Small intestine (tissue), 7 donors: ENCODE measurements at regions not wholly inside any gene's neighbourhood (a gene's known extent, or its start where the extent isn't known, plus 50 kb on each side); places are given as distances from the start of the nearest gene placed in this dataset.

ENCODE experiments used
- DNase-seq, 2 donors: peaks; one replicate each; pipeline versions ENCODE4 v3.0.0 to v3.0.0-alpha.2; 2013
- FAIRE-seq: peaks from 2 replicates; lab custom pipeline; 2012; peaks lifted over from hg19 to GRCh38; lab: Jason Lieb, UNC
- H3K27ac ChIP-seq, 3 donors: one replicate each; pipeline ENCODE4 v1.5.1; 2013; ENCODE audit warnings: low read length in 2 of 3, mild to moderate bottlenecking in 2 of 3, control low read depth in 1 of 3, inconsistent platforms in 1 of 3, low read depth in 1 of 3, moderate library complexity in 1 of 3
- H3K27me3 ChIP-seq, 3 donors: one replicate each; pipeline ENCODE4 v1.6.1; 2013; ENCODE audit warnings: low read length in 3 of 3, inconsistent platforms in 1 of 3; ENCODE audit not compliant: control insufficient read depth in 3 of 3, insufficient read depth in 3 of 3
- H3K36me3 ChIP-seq, 3 donors: one replicate each; pipeline ENCODE4 v1.6.1; 2013; ENCODE audit warnings: low read length in 3 of 3, inconsistent platforms in 1 of 3, low read depth in 1 of 3, mild to moderate bottlenecking in 1 of 3, moderate library complexity in 1 of 3; ENCODE audit not compliant: control insufficient read depth in 3 of 3, insufficient read depth in 2 of 3
- H3K4me1 ChIP-seq, 3 donors: one replicate each; pipeline ENCODE4 v1.6.1; 2013; ENCODE audit warnings: low read length in 2 of 3, inconsistent platforms in 1 of 3, low read depth in 1 of 3, mild to moderate bottlenecking in 1 of 3, moderate library complexity in 1 of 3; ENCODE audit not compliant: control insufficient read depth in 3 of 3, insufficient read depth in 2 of 3
- H3K4me3 ChIP-seq, 3 donors: one replicate each; pipeline ENCODE4 v1.5.1; 2013; ENCODE audit warnings: low read length in 3 of 3, control low read depth in 1 of 3, inconsistent platforms in 1 of 3, low read depth in 1 of 3, mild to moderate bottlenecking in 1 of 3, moderate library complexity in 1 of 3
- H3K9me3 ChIP-seq, 2 donors: one replicate each; pipeline ENCODE4 v1.6.1; 2013; ENCODE audit warnings: low read depth in 1 of 2, low read length in 1 of 2; ENCODE audit not compliant: control insufficient read depth in 2 of 2, insufficient read depth in 1 of 2
- WGBS, 3 donors: extraction: QIAGEN DNeasy Blood & Tissue Kit; methylation state at CpG; one replicate each; pipeline ENCODE4 v1.1.7; 2013; 5-methylcytosine and 5-hydroxymethylcytosine counted together
- donor health status: healthy with polysubstance abuse.
- donor health status: control.
- donor health status: control.
- donor health status: Bipolar disorder and iron deficiency.
- donor health status: healthy.

DNA sequence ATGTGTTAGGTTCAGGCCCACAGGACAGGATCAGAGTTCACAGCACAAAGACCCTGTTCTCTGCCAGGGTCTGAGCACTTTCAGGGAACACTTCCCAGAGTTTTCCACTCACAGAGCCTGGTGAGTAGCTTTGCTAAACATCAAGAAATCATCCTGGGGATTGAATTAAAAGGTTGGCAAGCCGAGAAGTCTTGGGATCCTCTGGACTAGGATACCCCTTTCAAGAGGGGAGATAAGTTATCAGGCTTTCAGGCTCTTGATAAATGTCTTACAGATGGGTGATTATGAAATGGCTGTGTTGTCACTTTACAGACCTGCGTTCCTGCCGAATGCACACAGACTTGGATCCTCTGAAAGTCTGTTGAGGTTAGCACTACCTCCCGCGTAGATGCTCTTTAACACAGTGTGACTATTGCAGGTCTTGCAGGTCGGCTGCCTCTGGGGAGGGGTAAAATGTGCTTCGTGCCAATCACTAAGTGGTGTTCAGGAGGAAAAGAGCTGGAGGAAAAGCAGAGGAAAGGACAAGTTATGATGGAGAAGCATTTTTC lies 473.5 kb upstream of the AKR1E2 start:
- Histone ChIP-seq H3K4me3 (no peak overlapping the region), H3K27ac (peak overlapping the region in 1 of 3 donors; percentile 36), H3K27me3 (no peaks in the 10 kb centered on the region), H3K36me3 (no peaks in the 10 kb centered on the region), H3K9me3 (no peaks in the 10 kb centered on the region), H3K4me1 (no peaks in the 10 kb centered on the region)
- FAIRE-seq (no peak), DNase-seq (no peak)
- WGBS, 3 donors = 43 to 54% (median 45%) methylated on average over 7 of the region's 7 CpGs

DNA sequence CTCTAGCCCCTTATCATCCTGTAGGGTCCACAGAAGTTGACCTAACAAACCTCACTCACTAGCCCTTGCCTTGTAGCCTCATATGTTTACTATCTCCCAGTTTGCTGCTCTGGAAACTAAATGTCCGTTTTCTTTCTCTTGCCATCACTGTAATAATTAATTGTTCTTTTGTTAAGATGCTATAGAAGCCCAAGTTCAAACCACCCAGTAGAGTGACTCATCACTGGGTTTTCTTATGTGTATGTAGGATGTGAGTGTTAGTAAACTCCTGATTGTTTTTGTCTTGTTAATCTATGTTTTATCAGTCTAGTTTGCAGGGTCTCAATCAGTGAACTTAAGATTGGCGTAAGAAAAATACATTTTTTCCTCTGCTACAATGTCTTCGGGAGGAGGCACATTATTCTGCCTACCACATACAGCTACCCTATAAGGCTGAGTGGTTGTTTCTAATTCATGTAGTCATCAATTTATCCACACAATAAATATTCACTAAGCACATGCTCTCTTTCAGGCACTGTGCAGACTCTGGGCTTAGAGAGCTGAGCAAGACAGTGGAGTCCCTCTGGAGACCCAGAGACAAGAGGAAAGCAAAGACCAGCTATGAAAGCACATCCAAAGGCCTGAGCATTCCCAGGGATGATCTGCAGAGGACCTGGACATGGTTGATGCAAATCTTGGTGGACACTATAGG lies 474.1 kb upstream of the AKR1E2 start:
- Histone ChIP-seq H3K27me3 (no peaks in the 10 kb centered on the region), H3K27ac (peak overlapping the region in 1 of 3 donors; percentile 36), H3K4me1 (no peaks in the 10 kb centered on the region), H3K4me3 (no peak overlapping the region), H3K36me3 (no peaks in the 10 kb centered on the region), H3K9me3 (no peaks in the 10 kb centered on the region)
- WGBS, 3 donors = 77 to 78% (median 77%) methylated on average over 3 of the region's 3 CpGs
- DNase-seq (no peak), FAIRE-seq (no peak)

DNA sequence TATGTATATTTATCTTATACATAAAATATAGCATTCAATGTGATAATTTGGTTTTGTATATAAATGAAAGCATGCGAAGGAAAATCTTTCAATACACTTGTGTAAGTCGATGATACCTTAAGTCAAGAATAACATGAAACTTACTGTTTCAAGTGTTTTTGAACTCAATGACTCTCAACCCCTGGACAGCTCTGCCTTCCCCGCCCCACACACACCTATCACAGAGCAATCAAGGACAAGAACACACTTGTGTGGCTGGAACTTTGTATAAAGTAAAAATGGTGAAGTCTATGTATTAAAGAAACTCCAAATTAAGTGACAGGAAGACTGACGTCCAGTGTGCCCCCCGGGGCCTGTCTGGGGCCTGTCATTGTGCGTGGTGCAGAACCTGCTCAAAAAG lies 478.6 kb upstream of the AKR1E2 start:
- no peak overlapping the region for H3K27ac ChIP-seq
- no peaks in the 10 kb centered on the region for H3K4me1 ChIP-seq
- no peaks in the 10 kb centered on the region for H3K9me3 ChIP-seq
- H3K27me3 ChIP-seq = no peaks in the 10 kb centered on the region
- FAIRE-seq (no peak), DNase-seq (no peak)
- H3K36me3 ChIP-seq = no peaks in the 10 kb centered on the region
- H3K4me3 ChIP-seq = no peak overlapping the region
- 85 to 91% (median 85%) methylated on average over 6 of the region's 6 CpGs for WGBS, 3 donors

DNA sequence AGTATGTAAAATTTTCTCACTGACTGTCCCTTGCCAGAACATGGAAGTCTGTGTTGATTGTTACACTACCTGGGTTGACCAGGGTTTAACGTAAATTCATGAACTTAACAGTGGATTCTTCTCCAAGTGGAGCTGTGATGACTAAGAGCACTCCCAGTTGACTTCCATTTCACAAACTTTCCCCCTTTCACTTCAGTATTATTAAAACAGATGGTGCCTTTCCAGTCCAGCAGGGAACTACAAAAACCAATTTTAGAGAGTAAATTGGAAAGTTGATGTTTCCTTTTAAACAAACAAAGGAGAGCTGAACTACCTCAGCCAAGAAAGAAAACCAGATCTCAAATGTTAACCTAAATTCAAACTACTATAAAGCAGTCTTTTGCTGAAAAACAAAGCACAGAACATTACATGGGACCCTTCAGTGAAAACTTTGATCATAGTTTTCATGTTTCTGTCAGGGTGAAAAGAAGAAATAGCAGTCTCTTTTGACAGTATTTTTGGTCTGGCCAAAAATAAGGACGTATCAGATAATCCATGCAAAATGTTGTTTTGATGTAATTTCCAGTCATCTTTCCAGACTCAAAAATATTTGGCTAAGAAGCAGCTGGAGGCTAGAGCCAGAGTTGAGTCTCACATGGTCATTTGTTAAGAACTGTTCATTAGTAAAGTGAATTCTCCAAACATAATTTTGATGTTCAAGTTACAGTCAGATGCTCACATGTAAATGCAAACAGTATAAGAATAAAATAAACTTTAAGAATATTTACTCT lies 479.9 kb upstream of the AKR1E2 start:
- DNase-seq (no peak), FAIRE-seq (no peak)
- WGBS, 3 donors = 57 to 87% (median 85%) methylated on average over 2 of the region's 2 CpGs
- Histone ChIP-seq H3K36me3 (no peaks in the 10 kb centered on the region), H3K27me3 (no peaks in the 10 kb centered on the region), H3K9me3 (no peaks in the 10 kb centered on the region), H3K27ac (peak overlapping the region in 2 of 3 donors; percentile 28 to 36), H3K4me3 (no peak overlapping the region), H3K4me1 (no peaks in the 10 kb centered on the region)

DNA sequence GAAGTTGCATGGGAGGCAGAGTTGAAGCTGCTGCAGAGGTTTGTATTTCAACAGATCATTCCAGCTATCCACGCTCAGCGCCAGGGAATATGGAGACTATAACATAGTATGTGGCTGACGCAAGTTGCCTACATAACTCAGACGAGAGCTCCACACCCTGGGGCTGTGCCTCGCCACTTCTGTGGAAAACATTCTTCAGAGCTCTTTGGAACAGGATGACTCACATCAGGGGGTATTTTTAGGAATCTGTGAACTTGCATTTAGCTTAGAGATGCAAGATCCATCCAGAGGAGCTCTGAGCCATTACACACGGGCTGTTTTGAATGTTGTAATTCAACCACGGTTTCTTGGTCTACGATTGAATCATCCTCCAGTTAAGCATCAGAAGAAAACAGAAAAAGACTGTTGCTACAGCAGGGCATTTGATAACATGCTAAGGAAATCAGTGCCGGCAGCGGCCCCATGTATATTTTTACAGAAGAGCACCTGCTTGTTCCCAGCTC lies 481.5 kb upstream of the AKR1E2 start:
- 63 to 78% (median 73%) methylated on average over 10 of the region's 10 CpGs for WGBS, 3 donors
- H3K4me1 ChIP-seq = no peaks in the 10 kb centered on the region
- no peaks in the 10 kb centered on the region for H3K36me3 ChIP-seq
- no peak overlapping the region for H3K4me3 ChIP-seq
- H3K9me3 ChIP-seq = no peaks in the 10 kb centered on the region
- no peak for FAIRE-seq
- H3K27me3 ChIP-seq = no peaks in the 10 kb centered on the region
- H3K27ac ChIP-seq = peak overlapping the region in 2 of 3 donors; percentile 4 to 21
- no peak for DNase-seq

DNA sequence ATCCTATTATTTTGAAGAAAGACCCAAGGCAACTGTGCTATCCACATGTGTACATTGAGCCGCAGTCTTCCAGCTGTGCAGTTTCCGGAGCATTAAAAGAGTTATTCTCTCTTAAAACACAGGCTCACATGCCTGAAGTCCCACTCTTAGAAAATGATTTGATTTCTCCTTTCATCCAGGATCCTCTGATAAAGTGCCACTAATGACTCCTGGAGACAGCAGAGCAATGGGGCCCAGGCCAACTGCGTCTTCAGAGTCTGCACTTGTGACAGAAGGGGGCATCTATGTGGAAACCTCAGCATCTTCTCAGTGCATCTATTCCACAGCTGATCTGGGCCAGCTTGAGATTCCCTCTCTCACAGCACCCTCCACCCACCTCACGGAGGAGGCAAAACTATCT lies 482.1 kb upstream of the AKR1E2 start:
- H3K4me1 ChIP-seq = no peaks in the 10 kb centered on the region
- H3K27ac ChIP-seq = peak overlapping the region in 2 of 3 donors; percentile 0 to 4
- DNase-seq (no peak), FAIRE-seq (no peak)
- no peaks in the 10 kb centered on the region for H3K36me3 ChIP-seq
- no peak overlapping the region for H3K4me3 ChIP-seq
- no peaks in the 10 kb centered on the region for H3K9me3 ChIP-seq
- 88 to 95% (median 89%) methylated on average over 4 of the region's 4 CpGs for WGBS, 3 donors
- H3K27me3 ChIP-seq = no peaks in the 10 kb centered on the region

DNA sequence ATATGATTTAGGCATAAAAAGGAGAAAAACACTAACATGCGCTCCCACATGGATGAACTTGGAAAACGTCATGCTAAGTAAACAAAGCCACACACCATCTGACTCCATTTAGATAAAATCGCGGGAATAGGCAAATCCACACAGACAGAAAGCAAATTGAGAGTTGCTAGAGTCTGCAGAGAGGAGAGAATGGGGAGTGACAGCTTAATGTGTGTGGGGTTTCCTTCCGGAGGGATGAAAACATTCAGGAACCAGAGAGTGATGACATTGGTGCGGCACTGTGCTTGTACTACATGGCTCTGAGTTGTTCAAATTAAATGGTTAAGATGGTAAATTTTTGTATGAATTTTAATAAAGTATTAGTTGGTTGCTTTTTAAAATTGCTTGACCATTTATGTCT lies 482.9 kb upstream of the AKR1E2 start:
- FAIRE-seq (no peak), DNase-seq (no peak)
- 61 to 84% (median 65%) methylated on average over 6 of the region's 6 CpGs for WGBS, 3 donors
- no peaks in the 10 kb centered on the region for H3K4me1 ChIP-seq
- no peaks in the 10 kb centered on the region for H3K36me3 ChIP-seq
- no peaks in the 10 kb centered on the region for H3K27me3 ChIP-seq
- H3K4me3 ChIP-seq = no peak overlapping the region
- no peak overlapping the region for H3K27ac ChIP-seq
- H3K9me3 ChIP-seq = no peaks in the 10 kb centered on the region

DNA sequence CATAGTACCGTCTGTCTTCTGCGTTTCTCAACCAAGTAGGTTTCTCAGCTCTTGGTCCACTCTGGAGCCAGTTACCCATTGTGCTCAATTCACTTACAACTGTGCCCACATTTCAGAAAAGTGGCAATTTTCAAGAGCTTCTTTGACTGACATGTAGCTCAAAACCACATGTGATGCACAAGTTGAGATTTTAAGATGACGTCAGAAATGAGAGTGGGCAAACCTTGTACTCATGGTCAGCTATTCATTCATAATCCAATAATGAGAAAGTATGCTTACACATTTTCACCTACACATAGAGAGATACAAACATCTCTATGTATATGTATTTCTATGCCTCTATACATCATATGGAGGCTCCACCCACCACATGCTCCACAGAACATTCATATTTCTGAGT lies 487.2 kb upstream of the AKR1E2 start:
- H3K4me3 ChIP-seq = no peak overlapping the region
- no peak for FAIRE-seq
- no peaks in the 10 kb centered on the region for H3K36me3 ChIP-seq
- no peak overlapping the region for H3K27ac ChIP-seq
- H3K4me1 ChIP-seq = no peaks in the 10 kb centered on the region
- 95 to 98% (median 95%) methylated on average over 3 of the region's 3 CpGs for WGBS, 3 donors
- H3K27me3 ChIP-seq = no peaks in the 10 kb centered on the region
- DNase-seq = no peak
- H3K9me3 ChIP-seq = no peaks in the 10 kb centered on the region
